ENCODE measurements at regions not wholly inside any gene's neighbourhood (a gene's known extent, or its start where the extent isn't known, plus 50 kb on each side); places are given as distances from the start of the nearest gene placed in this dataset.

DNA sequence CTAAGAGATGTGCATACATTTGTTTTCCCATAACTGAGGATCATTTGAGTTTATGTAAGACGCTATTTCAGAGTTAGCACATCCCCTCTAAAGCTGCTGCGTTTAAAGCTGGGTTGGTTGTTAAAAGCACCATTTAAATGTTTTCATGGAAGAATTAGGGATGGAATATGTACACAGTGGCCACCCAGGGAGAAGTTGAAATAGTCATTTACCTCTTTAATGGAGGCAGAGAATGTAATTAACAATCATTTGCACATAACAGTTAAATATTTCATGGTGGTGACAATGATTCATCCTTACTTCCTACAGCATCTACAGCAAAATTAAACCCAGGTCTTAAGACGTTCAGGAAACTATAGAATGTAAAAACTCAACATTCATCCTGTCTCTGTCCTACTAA lies 100.3 kb downstream of the KIF4B start:
- TF ChIP-seq POLR2AphosphoS5 (IDR thresholded peaks at IDR 0.05; ENCODE audit: low read depth, low read length) (no peak), SIN3A (IDR thresholded peaks at IDR 0.05; ENCODE audit: borderline replicate concordance, insufficient read depth, low read length) (no peak)
